ENCODE measurements at regions not wholly inside any gene's neighbourhood (a gene's known extent, or its start where the extent isn't known, plus 50 kb on each side); places are given as distances from the start of the nearest gene placed in this dataset.

DNA sequence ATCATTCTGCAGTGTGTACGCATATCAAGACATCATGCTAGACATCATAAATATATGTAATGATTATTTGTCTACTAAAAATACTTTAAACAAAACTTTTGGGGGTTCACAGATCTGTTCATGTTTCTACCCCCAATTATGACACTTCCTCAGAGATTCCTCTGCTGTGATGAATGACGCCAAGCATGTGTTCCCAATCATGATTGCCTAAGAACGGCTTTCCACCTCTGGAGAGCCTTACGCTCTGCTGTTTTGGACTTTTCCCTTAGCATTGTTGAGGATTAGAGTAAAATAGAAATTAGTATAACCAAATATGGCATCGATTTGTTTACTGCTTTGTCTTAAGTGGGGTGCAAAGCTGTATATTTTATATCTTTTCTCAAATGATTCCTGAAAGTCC is 236.3 kb upstream of the IGFBP3 start:
- POLR2A ChIA-PET = no interaction called here
- intact Hi-C loops (cut with DNase I, micrococcal nuclease) = no loop called here
- no peak for TF ChIP-seq CTCF (IDR thresholded peaks at IDR 0.05)
- H3K4me1 Mint-ChIP-seq (ENCODE audit: low read depth) = no peaks in the 10 kb centered on the region
- Histone ChIP-seq H3K36me3 (ENCODE audit: insufficient read depth, low read length) (no peaks in the 10 kb centered on the region), H3K27me3 (ENCODE audit: control insufficient read depth in 1 of 2, insufficient read depth in 2 of 2, low read length in 2 of 2) (no peaks in the 10 kb centered on the region), H3K4me1 (ENCODE audit: insufficient read depth, low read length) (no peaks in the 10 kb centered on the region), H3K4me3 (ENCODE audit: low read length) (no peak overlapping the region), H3K27ac (ENCODE audit: low read depth in 1 of 2, low read length in 2 of 2) (no peak overlapping the region), H3K9me3 (ENCODE audit: control insufficient read depth in 1 of 2, insufficient read depth in 1 of 2, low read length in 2 of 2) (peaks cover 0 to 5% of the 10 kb centered on the region in 2 experiments)
- CTCF ChIA-PET = no interaction called here
- ATAC-seq (ENCODE audit: poor library complexity) (no peak), DNase-seq (no peak)
- H3K4me3 Mint-ChIP-seq = no peak overlapping the region
- H3K27ac Mint-ChIP-seq = no peak overlapping the region
- no peaks in the 10 kb centered on the region for H3K36me3 Mint-ChIP-seq (ENCODE audit: low read depth)
- H3K27me3 Mint-ChIP-seq = no peaks in the 10 kb centered on the region
- H3K9me3 Mint-ChIP-seq = no peaks in the 10 kb centered on the region

GRCh38 chr7:46156853-46157252 is 235.8 kb upstream of the IGFBP3 start:
- Histone ChIP-seq H3K27me3 (ENCODE audit: control insufficient read depth in 1 of 2, insufficient read depth in 2 of 2, low read length in 2 of 2) (no peaks in the 10 kb centered on the region), H3K9me3 (ENCODE audit: control insufficient read depth in 1 of 2, insufficient read depth in 1 of 2, low read length in 2 of 2) (peaks cover 0 to 5% of the 10 kb centered on the region in 2 experiments), H3K4me3 (ENCODE audit: low read length) (no peak overlapping the region), H3K4me1 (ENCODE audit: insufficient read depth, low read length) (no peaks in the 10 kb centered on the region), H3K27ac (ENCODE audit: low read depth in 1 of 2, low read length in 2 of 2) (no peak overlapping the region), H3K36me3 (ENCODE audit: insufficient read depth, low read length) (no peaks in the 10 kb centered on the region)
- H3K36me3 Mint-ChIP-seq (ENCODE audit: low read depth) = no peaks in the 10 kb centered on the region
- no peak for ATAC-seq (ENCODE audit: poor library complexity)
- H3K9me3 Mint-ChIP-seq = no peaks in the 10 kb centered on the region
- H3K27me3 Mint-ChIP-seq = no peaks in the 10 kb centered on the region
- no peak for TF ChIP-seq CTCF (IDR thresholded peaks at IDR 0.05)
- intact Hi-C loops (cut with DNase I, micrococcal nuclease) = no loop called here
- no peak overlapping the region for H3K27ac Mint-ChIP-seq
- no peak for DNase-seq
- CTCF ChIA-PET = no interaction called here
- POLR2A ChIA-PET = no interaction called here
- H3K4me3 Mint-ChIP-seq = no peak overlapping the region
- no peaks in the 10 kb centered on the region for H3K4me1 Mint-ChIP-seq (ENCODE audit: low read depth)

GRCh38 chr7:46156086-46156485 is 235.0 kb upstream of the IGFBP3 start:
- intact Hi-C loops (cut with DNase I, micrococcal nuclease) = no loop called here
- Histone ChIP-seq H3K27ac (ENCODE audit: low read depth in 1 of 2, low read length in 2 of 2) (no peak overlapping the region), H3K27me3 (ENCODE audit: control insufficient read depth in 1 of 2, insufficient read depth in 2 of 2, low read length in 2 of 2) (no peaks in the 10 kb centered on the region), H3K4me1 (ENCODE audit: insufficient read depth, low read length) (no peaks in the 10 kb centered on the region), H3K9me3 (ENCODE audit: control insufficient read depth in 1 of 2, insufficient read depth in 1 of 2, low read length in 2 of 2) (peaks cover 0 to 3% of the 10 kb centered on the region in 2 experiments), H3K4me3 (ENCODE audit: low read length) (no peak overlapping the region), H3K36me3 (ENCODE audit: insufficient read depth, low read length) (no peaks in the 10 kb centered on the region)
- no peaks in the 10 kb centered on the region for H3K36me3 Mint-ChIP-seq (ENCODE audit: low read depth)
- POLR2A ChIA-PET = no interaction called here
- no peak overlapping the region for H3K4me3 Mint-ChIP-seq
- CTCF ChIA-PET = no interaction called here
- no peak overlapping the region for H3K27ac Mint-ChIP-seq
- ATAC-seq (ENCODE audit: poor library complexity) = no peak
- no peaks in the 10 kb centered on the region for H3K4me1 Mint-ChIP-seq (ENCODE audit: low read depth)
- H3K27me3 Mint-ChIP-seq = no peaks in the 10 kb centered on the region
- DNase-seq = no peak
- TF ChIP-seq CTCF (IDR thresholded peaks at IDR 0.05) = no peak
- peaks cover 2% of the 10 kb centered on the region for H3K9me3 Mint-ChIP-seq

Measured in CD4-positive, alpha-beta T cell (primary cell).